ENCODE measurements at regions not wholly inside any gene's neighbourhood (a gene's known extent, or its start where the extent isn't known, plus 50 kb on each side); places are given as distances from the start of the nearest gene placed in this dataset.

DNA sequence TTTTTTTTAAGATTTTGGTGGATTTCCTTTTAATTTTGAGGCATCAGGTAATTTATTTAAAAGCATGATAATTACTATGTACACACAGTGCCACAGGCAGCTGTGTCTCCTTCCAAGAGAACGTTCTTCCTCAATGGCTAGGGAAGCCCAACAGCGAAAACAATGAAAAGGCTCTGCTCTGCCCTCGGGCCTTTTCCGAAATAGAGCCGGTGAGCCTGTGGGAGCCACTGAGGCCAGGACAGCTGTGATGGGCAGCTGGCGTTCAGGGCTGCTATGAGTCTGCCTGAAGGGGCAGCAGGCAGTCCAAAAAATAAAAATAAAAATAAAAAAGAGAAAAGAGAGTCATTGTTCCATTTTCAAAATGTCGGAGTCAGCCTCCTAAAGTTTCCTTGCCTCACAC is 443.8 kb downstream of the KIF16B start:
- Histone ChIP-seq H2AFZ (replicated peaks; ENCODE audit: low read length, poor library complexity) (no peak overlapping the region), H3K9ac (ENCODE audit: low read depth, low read length) (no peak overlapping the region), H3K27ac (ENCODE audit: insufficient read depth, low read length) (no peak overlapping the region), H3K27me3 (ENCODE audit: control insufficient read depth, insufficient read depth, low read length) (no peaks in the 10 kb centered on the region), H3K4me2 (ENCODE audit: low read depth, low read length) (no peak overlapping the region), H3K56ac (ENCODE audit: extremely low read depth, insufficient read depth, low read length) (no peak overlapping the region), H3K18ac (ENCODE audit: low read depth, low read length) (no peak overlapping the region), H3K9me1 (ENCODE audit: insufficient read depth, low read length) (no peaks in the 10 kb centered on the region), H3K14ac (replicated peaks; ENCODE audit: low read depth, low read length) (no peak overlapping the region), H2AK5ac (ENCODE audit: low read depth, low read length) (no peak overlapping the region), H2BK15ac (ENCODE audit: low read depth, low read length) (no peak overlapping the region), H3K4me1 (ENCODE audit: control insufficient read depth, insufficient read depth, low read length) (no peaks in the 10 kb centered on the region), H2AK9ac (replicated peaks; ENCODE audit: low read depth, low read length, poor library complexity) (no peak overlapping the region), H4K8ac (ENCODE audit: low read depth in 2 of 2, low read length in 2 of 2) (no peak overlapping the region), H3K4me3 (ENCODE audit: insufficient read depth, low read depth, low read length) (no peak overlapping the region), H3K4ac (ENCODE audit: low read depth, low read length) (no peak overlapping the region), H3K79me1 (ENCODE audit: low read depth in 1 of 2, low read length in 2 of 2) (no peaks in the 10 kb centered on the region), H3K36me3 (ENCODE audit: control insufficient read depth, insufficient read depth, low read length) (no peaks in the 10 kb centered on the region), H4K20me1 (ENCODE audit: insufficient read depth, low read length) (no peaks in the 10 kb centered on the region), H2BK20ac (ENCODE audit: low read depth, low read length) (no peak overlapping the region), H3K9me3 (ENCODE audit: control insufficient read depth, insufficient read depth, low read length) (peaks cover 17% of the 10 kb centered on the region), H2BK5ac (ENCODE audit: low read depth, low read length, poor library complexity, severe bottlenecking) (no peak overlapping the region), H3K23ac (ENCODE audit: low read depth, low read length) (no peak overlapping the region), H4K91ac (ENCODE audit: insufficient read depth, low read depth, low read length) (no peak overlapping the region), H2BK120ac (ENCODE audit: low read depth, low read length) (no peak overlapping the region), H4K5ac (ENCODE audit: low read depth, low read length) (no peak overlapping the region)
- dilution Hi-C loops (cut with HindIII; ENCODE audit: low sequenced_read_pairs, unreplicated experiment) (no loop called here), in situ Hi-C loops (cut with MboI; ENCODE audit: low sequenced_read_pairs) (no loop called here), intact Hi-C loops (cut with micrococcal nuclease) (no loop called here)
- DNase-seq (no peak), ATAC-seq (ENCODE audit: low read depth) (no peak)
- ChIA-PET CTCF (interaction anchor here (0.7 kb wide), 1 partner anchor 1122 kb away, joined by 9 read pairs; no protein-coding TSS in a partner anchor), POLR2A (ENCODE audit: unreplicated experiment) (no interaction called here)
- TF ChIP-seq MAZ (IDR thresholded peaks at IDR 0.05; ENCODE audit: borderline replicate concordance, low read depth, low read length), result no peak
- BruUV-seq (replicated peaks), result no TSS peak
- WGBS, 2 experiments (ENCODE audit: extremely low coverage in 2 of 2, insufficient read length in 1 of 2), result 40% methylated on average over 1 of the region's 7 CpGs; no CpG with 5 or more reads in 1 of the 2 experiments
